GM23338 (cell line): ENCODE measurements at regions not wholly inside any gene's neighbourhood (a gene's known extent, or its start where the extent isn't known, plus 50 kb on each side); places are given as distances from the start of the nearest gene placed in this dataset.

ENCODE experiments used
- ATAC-seq: fragments of 200-7000 bp; cut with Tn5 transposase; 3 replicates; pipeline ENCODE4 v1.9.1; 2020
- DNase-seq: peaks from one replicate; pipeline ENCODE4 v3.0.0-alpha.2; 2015; ENCODE audit warnings: low spot score
- H2AFZ ChIP-seq: fragments of 200-600 bp; sonication (generic); 2 replicates; pipeline ENCODE4 v1.8.0; 2016; ENCODE audit warnings: antibody characterized with exemption, mild to moderate bottlenecking, moderate library complexity
- H3F3A ChIP-seq: fragments of 200-600 bp; sonication (generic); replicated peaks from 2 replicates; pipeline ENCODE4 v1.8.0; 2017; ENCODE audit warnings: antibody characterized with exemption, mixed run types, low read depth
- H3K27ac ChIP-seq: fragments of 200-600 bp; sonication (generic); 2 replicates; pipeline ENCODE4 v1.6.1; 2016; ENCODE audit warnings: low read depth
- H3K27me3 ChIP-seq: fragments of 200-600 bp; sonication (generic); 2 replicates; pipeline ENCODE4 v1.8.0; 2016; ENCODE audit warnings: mild to moderate bottlenecking, mixed run types, moderate library complexity; ENCODE audit not compliant: insufficient read depth
- H3K36me3 ChIP-seq: fragments of 200-600 bp; sonication (generic); 2 replicates; pipeline ENCODE4 v1.8.0; 2016; ENCODE audit warnings: mild to moderate bottlenecking; ENCODE audit not compliant: insufficient read depth
- H3K4me1 ChIP-seq: fragments of 200-600 bp; sonication (generic); 2 replicates; pipeline ENCODE4 v1.8.0; 2016; ENCODE audit warnings: mild to moderate bottlenecking, moderate library complexity; ENCODE audit not compliant: insufficient read depth
- H3K4me2 ChIP-seq: fragments of 200-600 bp; sonication (generic); 2 replicates; pipeline ENCODE4 v1.7.1; 2017; ENCODE audit warnings: mixed run types
- H3K4me3 ChIP-seq: fragments of 200-600 bp; sonication (generic); 2 replicates; pipeline ENCODE4 v1.6.1; 2016; ENCODE audit warnings: mixed run types
- H3K79me2 ChIP-seq: fragments of 200-600 bp; sonication (generic); replicated peaks from 2 replicates; pipeline ENCODE4 v1.8.0; 2017; ENCODE audit warnings: mild to moderate bottlenecking; ENCODE audit not compliant: insufficient read depth
- H3K9me2 ChIP-seq: fragments of 200-600 bp; sonication (generic); 2 replicates; pipeline ENCODE4 v1.8.0; 2017; ENCODE audit not compliant: insufficient read depth
- H4K20me1 ChIP-seq: fragments of 200-600 bp; sonication (generic); replicated peaks from 2 replicates; pipeline ENCODE4 v1.8.0; 2017; ENCODE audit warnings: mild to moderate bottlenecking; ENCODE audit not compliant: insufficient read depth
- H3K27ac Mint-ChIP-seq: 2 replicates; pipeline ENCODE4 v1.8.0; 2020; ENCODE audit warnings: inconsistent platforms, mild to moderate bottlenecking, moderate library complexity, mixed read lengths
- H3K27me3 Mint-ChIP-seq: 3 replicates; pipeline ENCODE4 v1.8.0; 2022; ENCODE audit warnings: low read depth, mild to moderate bottlenecking, moderate library complexity, mixed read lengths, inconsistent platforms; ENCODE audit not compliant: insufficient read depth, poor library complexity
- H3K36me3 Mint-ChIP-seq: 3 replicates; pipeline ENCODE4 v1.8.0; 2021; ENCODE audit warnings: low read depth, mild to moderate bottlenecking, inconsistent platforms, moderate library complexity, mixed read lengths
- H3K4me1 Mint-ChIP-seq: 3 replicates; pipeline ENCODE4 v1.8.0; 2020; ENCODE audit warnings: mild to moderate bottlenecking, inconsistent platforms, mixed read lengths
- H3K4me3 Mint-ChIP-seq: 3 replicates; pipeline ENCODE4 v1.8.0; 2021; ENCODE audit warnings: moderate library complexity, mild to moderate bottlenecking, inconsistent platforms, mixed read lengths
- H3K9me3 Mint-ChIP-seq: 3 replicates; pipeline ENCODE4 v1.8.0; 2020; ENCODE audit warnings: moderate library complexity, mild to moderate bottlenecking, inconsistent platforms, mixed read lengths
- CREB1 ChIP-seq: fragments of 250-450 bp; sonication (Bioruptor Pico); IDR thresholded peaks from 2 replicates; pipeline ENCODE4 v1.5.0; 2020; ENCODE audit warnings: low read depth, mild to moderate bottlenecking, moderate library complexity
- EZH2 ChIP-seq: fragments of 200-600 bp; sonication (generic); IDR thresholded peaks from one replicate; pipeline ENCODE4 v1.8.0; 2017; ENCODE audit warnings: antibody characterized with exemption, mild to moderate bottlenecking, low read depth; ENCODE audit not compliant: unreplicated experiment
- EZH2phosphoT487 ChIP-seq: fragments of 200-600 bp; sonication (generic); IDR thresholded peaks from one replicate; pipeline ENCODE4 v1.8.1; 2018; ENCODE audit warnings: antibody characterized with exemption; ENCODE audit not compliant: unreplicated experiment
- JUNB ChIP-seq: IDR thresholded peaks from one replicate; pipeline ENCODE4 v1.6.1; 2016; ENCODE audit warnings: antibody characterized with exemption; ENCODE audit not compliant: unreplicated experiment
- NANOG ChIP-seq: IDR thresholded peaks from 2 replicates; pipeline ENCODE4 v1.6.1; 2016; ENCODE audit warnings: antibody characterized with exemption, borderline replicate concordance
- REST ChIP-seq: IDR thresholded peaks from one replicate; pipeline ENCODE4 v1.6.1; 2018; ENCODE audit warnings: antibody characterized with exemption; ENCODE audit not compliant: unreplicated experiment
- STAT1 ChIP-seq: IDR thresholded peaks from one replicate; pipeline ENCODE4 v1.6.1; 2016; ENCODE audit warnings: antibody characterized with exemption; ENCODE audit not compliant: unreplicated experiment
- ZNF114 ChIP-seq: fragments of 250-450 bp; sonication (Bioruptor Pico); IDR thresholded peaks from 2 replicates; pipeline ENCODE4 v1.5.0; 2020; ENCODE audit warnings: mild to moderate bottlenecking, moderate library complexity
- ZNF331 ChIP-seq: fragments of 250-450 bp; sonication (Bioruptor Pico); IDR thresholded peaks from 2 replicates; pipeline ENCODE4 v1.5.0; 2020; ENCODE audit warnings: low read depth, mild to moderate bottlenecking, moderate library complexity
- TF ChIP-seq, protein P1 (sequence below): IDR thresholded peaks from 2 replicates; pipeline ENCODE4 v1.6.1; 2016; ENCODE audit warnings: antibody characterized with exemption
- TF ChIP-seq, protein P2 (sequence below), 2 experiments: fragments of 200-600 bp in 1 of 2; sonication (generic) in 1 of 2; conservative IDR thresholded peaks; 2 replicates each; pipeline versions ENCODE4 v1.5.1 to v1.6.1; 2016 to 2017; ENCODE audit warnings: antibody characterized with exemption in 2 of 2, low read depth in 2 of 2, mild to moderate bottlenecking in 2 of 2, moderate library complexity in 1 of 2

GRCh38 chrX:124820738-124821137 is 474.4 kb downstream of the SH2D1A start:
- TF ChIP-seq EZH2 (no peak), ZNF114 (CRISPR knock-in tag) (no peak), EZH2phosphoT487 (no peak), STAT1 (no peak), REST (no peak), CREB1 (CRISPR knock-in tag) (no peak), ZNF331 (CRISPR knock-in tag) (no peak), NANOG (no peak), JUNB (no peak)
- TF ChIP-seq, protein P1, sequence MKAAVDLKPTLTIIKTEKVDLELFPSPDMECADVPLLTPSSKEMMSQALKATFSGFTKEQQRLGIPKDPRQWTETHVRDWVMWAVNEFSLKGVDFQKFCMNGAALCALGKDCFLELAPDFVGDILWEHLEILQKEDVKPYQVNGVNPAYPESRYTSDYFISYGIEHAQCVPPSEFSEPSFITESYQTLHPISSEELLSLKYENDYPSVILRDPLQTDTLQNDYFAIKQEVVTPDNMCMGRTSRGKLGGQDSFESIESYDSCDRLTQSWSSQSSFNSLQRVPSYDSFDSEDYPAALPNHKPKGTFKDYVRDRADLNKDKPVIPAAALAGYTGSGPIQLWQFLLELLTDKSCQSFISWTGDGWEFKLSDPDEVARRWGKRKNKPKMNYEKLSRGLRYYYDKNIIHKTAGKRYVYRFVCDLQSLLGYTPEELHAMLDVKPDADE = no peak
- TF ChIP-seq, protein P2, sequence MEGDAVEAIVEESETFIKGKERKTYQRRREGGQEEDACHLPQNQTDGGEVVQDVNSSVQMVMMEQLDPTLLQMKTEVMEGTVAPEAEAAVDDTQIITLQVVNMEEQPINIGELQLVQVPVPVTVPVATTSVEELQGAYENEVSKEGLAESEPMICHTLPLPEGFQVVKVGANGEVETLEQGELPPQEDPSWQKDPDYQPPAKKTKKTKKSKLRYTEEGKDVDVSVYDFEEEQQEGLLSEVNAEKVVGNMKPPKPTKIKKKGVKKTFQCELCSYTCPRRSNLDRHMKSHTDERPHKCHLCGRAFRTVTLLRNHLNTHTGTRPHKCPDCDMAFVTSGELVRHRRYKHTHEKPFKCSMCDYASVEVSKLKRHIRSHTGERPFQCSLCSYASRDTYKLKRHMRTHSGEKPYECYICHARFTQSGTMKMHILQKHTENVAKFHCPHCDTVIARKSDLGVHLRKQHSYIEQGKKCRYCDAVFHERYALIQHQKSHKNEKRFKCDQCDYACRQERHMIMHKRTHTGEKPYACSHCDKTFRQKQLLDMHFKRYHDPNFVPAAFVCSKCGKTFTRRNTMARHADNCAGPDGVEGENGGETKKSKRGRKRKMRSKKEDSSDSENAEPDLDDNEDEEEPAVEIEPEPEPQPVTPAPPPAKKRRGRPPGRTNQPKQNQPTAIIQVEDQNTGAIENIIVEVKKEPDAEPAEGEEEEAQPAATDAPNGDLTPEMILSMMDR (conservative IDR thresholded peaks at IDR 0.05; ENCODE audit: low read depth in 2 of 2) = no peak
- H3K4me3 Mint-ChIP-seq = no peak overlapping the region

More at GRCh38 chrX:124820738-124821137, 474.4 kb downstream of the SH2D1A start:
- no peak overlapping the region for H2AFZ ChIP-seq
- no peak overlapping the region for H3K27ac ChIP-seq
- 0 out of 2 replicates have a peak, but pooled peaks cover 6% of the 10 kb centered on the region for H3K4me1 ChIP-seq
- Mint-ChIP-seq H3K4me1 (no peaks in the 10 kb centered on the region), H3K27ac (no peak overlapping the region), H3K36me3 (no peaks in the 10 kb centered on the region), H3K9me3 (no peaks in the 10 kb centered on the region), H3K27me3 (no peaks in the 10 kb centered on the region)
- no peaks in the 10 kb centered on the region for H3F3A ChIP-seq
- ATAC-seq (no peak), DNase-seq (no peak)
- no peaks in the 10 kb centered on the region for H3K36me3 ChIP-seq
- H3K79me2 ChIP-seq = no peaks in the 10 kb centered on the region
- no peaks in the 10 kb centered on the region for H3K27me3 ChIP-seq
- H3K4me3 ChIP-seq = no peak overlapping the region
- no peaks in the 10 kb centered on the region for H4K20me1 ChIP-seq
- no peak overlapping the region for H3K4me2 ChIP-seq
- H3K9me2 ChIP-seq = no peaks in the 10 kb centered on the region
